IPS-18a (cell line): ENCODE measurements at regions not wholly inside any gene's neighbourhood (a gene's known extent, or its start where the extent isn't known, plus 50 kb on each side); places are given as distances from the start of the nearest gene placed in this dataset.
"Not testable (repeated sequence)": the region's sequence is repeated elsewhere in the genome, so short reads cannot be mapped to it uniquely, and the experiment has no call there.

Experiments
- H3K27ac ChIP-seq: one replicate; pipeline ENCODE4 v1.5.1; 2013; ENCODE audit warnings: low read length
- H3K27me3 ChIP-seq: one replicate; pipeline ENCODE4 v1.6.1; 2013; ENCODE audit warnings: mild to moderate bottlenecking, low read length; ENCODE audit not compliant: control insufficient read depth, insufficient read depth
- H3K36me3 ChIP-seq: one replicate; pipeline ENCODE4 v1.6.1; 2013; ENCODE audit warnings: low read depth, low read length; ENCODE audit not compliant: control insufficient read depth
- H3K4me1 ChIP-seq: one replicate; pipeline ENCODE4 v1.6.1; 2013; ENCODE audit warnings: low read depth, low read length; ENCODE audit not compliant: control insufficient read depth
- H3K4me3 ChIP-seq: one replicate; pipeline ENCODE4 v1.5.1; 2013; ENCODE audit warnings: low read length
- H3K9ac ChIP-seq: one replicate; pipeline ENCODE4 v1.6.1; 2013; ENCODE audit warnings: mild to moderate bottlenecking, low read length, moderate library complexity
- H3K9me3 ChIP-seq: one replicate; pipeline ENCODE4 v1.6.1; 2013; ENCODE audit warnings: low read depth, low read length; ENCODE audit not compliant: control insufficient read depth

DNA sequence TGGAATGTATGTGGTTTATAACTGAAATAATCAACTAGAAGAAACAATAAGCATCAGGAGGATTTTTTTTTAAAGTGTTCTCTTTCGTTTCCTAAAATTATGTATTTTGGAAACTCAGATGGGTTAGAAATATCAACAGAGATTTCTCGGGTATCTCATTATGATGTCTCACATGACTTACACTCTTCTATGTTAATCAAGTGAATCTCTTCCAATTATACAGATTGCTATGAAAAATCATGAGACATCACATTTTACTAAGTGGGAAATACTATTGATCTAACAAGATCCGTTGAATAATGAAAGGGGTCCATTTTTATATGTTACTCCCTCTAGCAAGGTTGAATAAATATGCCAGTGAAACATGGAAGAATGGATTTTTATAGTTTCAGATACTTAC lies 54.7 kb upstream of the NRIP1 start:
- H3K9ac ChIP-seq, result no peak overlapping the region

DNA sequence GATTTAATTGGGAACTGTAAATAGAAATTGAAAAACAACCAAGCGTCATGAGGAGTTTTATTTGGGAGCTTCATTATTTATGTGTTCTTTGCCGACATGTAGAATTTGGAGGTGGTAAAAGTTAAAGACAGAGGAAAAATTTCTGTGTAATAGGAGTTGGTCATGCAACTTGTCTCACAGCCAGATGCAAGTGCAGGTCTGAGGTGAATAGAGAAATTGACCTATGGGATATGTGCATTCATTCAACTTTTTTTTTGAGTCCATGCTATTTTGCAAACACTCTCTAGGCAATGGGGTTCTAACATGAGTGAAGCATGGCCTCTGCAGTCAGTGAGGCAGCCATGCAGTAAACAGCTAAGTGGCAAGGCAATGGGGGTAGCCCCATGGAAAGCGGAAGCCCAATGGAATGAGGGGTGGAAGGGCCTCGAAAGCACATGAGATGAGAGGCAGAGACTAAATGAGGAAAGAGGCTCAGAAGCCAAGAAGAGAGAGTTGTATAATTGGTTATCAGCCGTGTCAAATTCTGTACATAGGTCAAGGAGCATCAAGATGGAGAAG lies 56.4 kb upstream of the NRIP1 start:
- H3K9me3 ChIP-seq, result no peaks in the 10 kb centered on the region
- no peaks in the 10 kb centered on the region for H3K27me3 ChIP-seq
- H3K4me3 ChIP-seq, result no peak overlapping the region
- no peaks in the 10 kb centered on the region for H3K36me3 ChIP-seq
- H3K4me1 ChIP-seq, result peaks cover 16% of the 10 kb centered on the region
- no peak overlapping the region for H3K9ac ChIP-seq
- no peak overlapping the region for H3K27ac ChIP-seq

More for the DNA sequence above, 54.7 kb upstream of the NRIP1 start:
- Histone ChIP-seq H3K4me1 (peaks cover 16% of the 10 kb centered on the region), H3K36me3 (no peaks in the 10 kb centered on the region), H3K9me3 (no peaks in the 10 kb centered on the region), H3K27ac (no peak overlapping the region), H3K4me3 (no peak overlapping the region), H3K27me3 (no peaks in the 10 kb centered on the region)

DNA sequence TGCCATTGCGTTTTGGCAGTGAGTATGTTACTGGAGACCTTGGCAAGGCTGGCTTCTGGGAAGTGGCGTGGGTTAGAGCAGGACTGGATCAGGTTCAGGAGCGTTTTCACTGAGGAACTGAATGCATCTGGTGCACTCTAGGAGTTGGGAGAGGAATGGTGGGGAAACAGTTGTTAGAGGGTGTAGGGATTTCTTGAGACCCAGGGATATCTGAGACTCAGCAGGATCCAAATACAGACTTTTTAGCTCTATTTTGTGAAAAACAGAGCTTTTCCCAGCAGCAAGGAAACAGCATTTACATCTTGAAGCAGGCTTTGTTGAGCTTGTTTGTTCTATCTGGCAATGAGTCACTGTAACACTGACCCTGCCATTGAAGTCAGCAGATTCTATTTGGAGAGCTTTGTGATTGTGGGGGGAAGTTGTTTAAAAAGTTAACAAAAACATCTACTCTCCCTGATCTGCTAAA lies 56.9 kb upstream of the NRIP1 start:
- Histone ChIP-seq H3K4me3 (no peak overlapping the region), H3K27ac (no peak overlapping the region), H3K9me3 (no peaks in the 10 kb centered on the region), H3K27me3 (no peaks in the 10 kb centered on the region), H3K36me3 (no peaks in the 10 kb centered on the region), H3K9ac (no peak overlapping the region), H3K4me1 (peaks cover 16% of the 10 kb centered on the region)

DNA sequence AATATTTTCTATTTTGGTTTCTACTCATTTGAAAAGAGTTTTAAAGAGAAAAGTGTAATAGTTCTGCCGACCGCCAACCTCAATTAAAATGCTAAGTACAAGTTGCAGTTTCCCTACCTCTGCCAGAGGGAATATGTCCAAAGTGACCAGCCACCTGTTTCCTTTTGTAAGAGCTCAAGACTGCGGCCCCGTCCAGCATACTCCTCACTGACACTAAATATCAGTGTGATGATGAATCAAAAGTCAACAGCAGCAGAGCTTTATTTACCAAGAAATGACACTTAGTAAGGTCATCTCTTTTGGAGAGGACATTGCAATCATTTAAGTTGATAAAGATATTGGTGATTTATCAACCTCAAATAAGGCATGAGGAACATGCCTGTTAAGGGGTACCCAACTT lies 57.4 kb upstream of the NRIP1 start:
- Histone ChIP-seq H3K27ac (no peak overlapping the region), H3K9me3 (no peaks in the 10 kb centered on the region), H3K9ac (no peak overlapping the region), H3K36me3 (no peaks in the 10 kb centered on the region), H3K4me3 (no peak overlapping the region), H3K27me3 (no peaks in the 10 kb centered on the region), H3K4me1 (peaks cover 16% of the 10 kb centered on the region)

DNA sequence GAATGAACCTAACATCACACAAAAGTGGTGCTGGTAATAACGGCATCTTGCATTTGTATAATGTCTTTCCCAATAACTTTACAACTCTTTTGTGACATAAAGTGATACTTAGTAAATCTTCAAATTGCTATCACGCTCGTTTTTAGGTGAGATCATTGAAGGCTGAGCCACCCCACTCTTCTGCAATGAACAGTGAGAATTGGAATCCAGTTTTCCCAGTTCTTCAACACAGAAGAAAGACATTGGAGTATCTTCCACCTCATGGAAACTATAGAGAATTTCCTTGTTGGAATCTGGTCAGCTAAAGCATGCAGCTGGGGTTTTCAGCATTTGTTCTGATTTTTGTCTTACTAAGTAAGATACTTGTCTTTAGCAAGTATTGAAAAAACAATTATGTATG lies 59.9 kb upstream of the NRIP1 start:
- no peaks in the 10 kb centered on the region for H3K36me3 ChIP-seq
- H3K9me3 ChIP-seq, result no peaks in the 10 kb centered on the region
- no peaks in the 10 kb centered on the region for H3K27me3 ChIP-seq
- no peak overlapping the region for H3K4me3 ChIP-seq
- H3K27ac ChIP-seq, result no peak overlapping the region
- no peak overlapping the region for H3K9ac ChIP-seq
- peaks cover 16% of the 10 kb centered on the region for H3K4me1 ChIP-seq

DNA sequence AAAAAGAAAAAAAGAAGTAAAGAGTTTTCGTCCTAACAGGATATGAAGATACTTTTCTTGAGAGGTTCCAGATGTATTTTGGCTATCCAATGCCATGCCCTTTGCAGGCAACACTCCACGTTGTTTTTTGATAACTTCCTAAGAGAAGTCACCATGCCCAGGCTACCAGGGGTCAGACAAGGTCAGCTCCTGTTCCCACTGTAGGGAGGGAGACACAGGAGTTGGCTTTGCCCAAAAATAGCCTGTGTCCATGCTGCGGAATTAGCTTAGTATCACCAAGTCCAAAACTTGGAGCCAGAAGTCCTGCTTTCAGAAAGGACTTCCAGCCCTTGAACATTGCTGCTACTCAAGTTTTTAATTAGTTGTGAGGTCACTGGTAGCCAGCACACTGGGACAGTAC lies 62.1 kb upstream of the NRIP1 start:
- no peak overlapping the region for H3K27ac ChIP-seq
- H3K9ac ChIP-seq, result no peak overlapping the region
- no peak overlapping the region for H3K4me3 ChIP-seq
- H3K27me3 ChIP-seq, result no peaks in the 10 kb centered on the region
- H3K9me3 ChIP-seq, result no peaks in the 10 kb centered on the region
- peaks cover 7% of the 10 kb centered on the region for H3K4me1 ChIP-seq
- no peaks in the 10 kb centered on the region for H3K36me3 ChIP-seq

DNA sequence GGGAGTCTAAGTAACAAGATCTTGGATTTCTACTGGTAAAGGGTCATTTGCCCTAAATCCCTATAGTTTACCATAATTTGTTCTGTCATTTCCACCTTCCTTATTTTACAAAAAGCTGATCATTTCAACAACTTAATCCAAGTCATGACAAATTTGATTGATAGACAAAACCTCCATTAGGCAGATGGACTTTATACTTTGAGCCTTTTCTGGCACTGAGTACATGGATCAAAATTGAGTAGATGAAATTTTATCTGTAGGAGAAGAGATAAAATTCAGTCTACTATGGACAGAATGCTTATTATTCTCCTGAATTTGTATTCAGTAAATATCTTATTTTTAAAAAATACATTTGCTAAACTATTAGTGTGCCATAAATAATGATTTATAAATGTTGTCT lies 62.6 kb upstream of the NRIP1 start:
- Histone ChIP-seq H3K36me3 (no peaks in the 10 kb centered on the region), H3K9me3 (no peaks in the 10 kb centered on the region), H3K27ac (no peak overlapping the region), H3K27me3 (no peaks in the 10 kb centered on the region), H3K4me3 (no peak overlapping the region), H3K9ac (no peak overlapping the region), H3K4me1 (peaks cover 2% of the 10 kb centered on the region)

DNA sequence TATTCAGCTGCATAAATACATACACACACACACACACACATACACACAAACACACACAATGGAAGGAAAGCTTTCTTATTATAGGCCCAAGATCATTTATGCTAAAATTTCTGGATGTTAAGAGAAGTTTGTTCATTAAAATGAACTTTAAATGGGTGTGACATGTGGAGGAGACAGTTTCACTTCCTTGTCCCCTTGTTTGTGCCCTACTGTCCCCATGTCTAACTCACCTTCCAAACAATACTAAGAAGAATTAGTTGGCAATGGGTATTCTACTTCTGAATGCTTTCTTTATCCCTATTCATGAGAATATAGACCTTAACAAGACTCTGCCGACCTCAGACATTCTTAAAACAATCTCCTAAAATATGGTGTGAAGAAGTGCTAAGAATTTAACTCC lies 63.5 kb upstream of the NRIP1 start:
- no peak overlapping the region for H3K27ac ChIP-seq

DNA sequence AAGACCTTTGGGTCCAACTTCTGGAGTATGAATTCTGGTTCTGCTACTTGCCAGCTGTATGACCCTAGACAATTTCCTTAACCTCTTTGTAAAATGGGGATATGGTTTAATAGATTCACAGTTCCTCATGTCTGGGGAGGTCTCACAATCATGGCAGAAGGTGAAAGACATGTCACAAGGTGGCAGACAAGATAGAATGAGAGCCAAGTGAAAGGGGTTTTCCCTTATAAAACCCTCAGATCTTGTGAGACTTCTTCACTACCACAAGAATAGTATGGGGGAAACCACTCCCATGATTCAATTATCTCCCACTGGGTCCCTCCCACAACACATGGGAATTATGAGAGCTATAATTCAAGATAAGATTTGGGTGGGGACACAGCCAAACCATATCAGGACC lies 63.9 kb upstream of the NRIP1 start:
- not testable (repeated sequence) for H3K36me3 ChIP-seq, H3K27me3 ChIP-seq, H3K9me3 ChIP-seq, H3K4me1 ChIP-seq, H3K9ac ChIP-seq, H3K4me3 ChIP-seq, H3K27ac ChIP-seq

More for the DNA sequence above, 63.5 kb upstream of the NRIP1 start:
- no peak overlapping the region for H3K9ac ChIP-seq
- no peaks in the 10 kb centered on the region for H3K9me3 ChIP-seq
- no peak overlapping the region for H3K4me3 ChIP-seq
- H3K36me3 ChIP-seq, result no peaks in the 10 kb centered on the region
- H3K27me3 ChIP-seq, result no peaks in the 10 kb centered on the region
- H3K4me1 ChIP-seq, result no peaks in the 10 kb centered on the region

DNA sequence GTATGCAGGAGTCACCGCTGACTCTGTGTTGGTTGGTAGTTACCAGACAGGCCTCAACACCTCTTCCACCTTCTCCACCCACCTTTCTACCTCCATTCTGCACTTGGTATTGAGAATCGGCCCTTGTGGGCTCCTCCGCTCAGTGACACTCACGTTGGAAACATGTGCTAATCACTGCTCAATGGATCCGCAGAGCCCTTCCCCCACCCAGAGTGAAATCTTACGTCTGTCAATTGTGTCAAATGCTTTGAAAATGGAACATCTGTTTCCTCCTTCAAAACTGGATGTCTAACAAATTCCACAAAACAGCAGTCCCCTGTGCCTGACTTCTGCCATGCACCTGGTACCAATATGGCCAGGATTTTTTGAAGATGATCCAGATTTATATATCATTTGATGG lies 65.5 kb upstream of the NRIP1 start:
- H3K36me3 ChIP-seq, result no peaks in the 10 kb centered on the region
- H3K4me3 ChIP-seq, result no peak overlapping the region
- H3K27me3 ChIP-seq, result no peaks in the 10 kb centered on the region
- H3K9ac ChIP-seq, result no peak overlapping the region
- no peaks in the 10 kb centered on the region for H3K4me1 ChIP-seq
- H3K9me3 ChIP-seq, result no peaks in the 10 kb centered on the region
- H3K27ac ChIP-seq, result no peak overlapping the region

DNA sequence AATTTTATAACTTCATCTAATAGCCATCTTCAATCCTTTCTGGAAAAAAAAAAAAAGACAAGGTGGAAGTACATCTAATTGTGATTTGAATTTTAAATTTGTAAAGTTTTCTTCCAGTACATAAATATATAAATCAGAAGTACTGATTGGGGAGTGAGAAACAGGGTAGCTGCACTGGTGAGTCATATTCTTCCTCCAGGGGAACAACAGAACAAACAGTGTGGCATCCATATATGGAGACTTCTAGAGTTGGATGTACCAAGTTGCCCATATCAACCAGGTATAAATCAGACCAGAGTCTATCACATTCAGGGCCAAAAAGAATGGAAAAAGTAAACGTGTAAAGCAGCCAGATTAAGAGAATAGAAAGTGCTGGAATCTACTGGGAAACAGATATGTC lies 66.0 kb upstream of the NRIP1 start:
- H3K4me1 ChIP-seq, result no peaks in the 10 kb centered on the region
- H3K27me3 ChIP-seq, result no peaks in the 10 kb centered on the region
- H3K9ac ChIP-seq, result no peak overlapping the region
- H3K4me3 ChIP-seq, result no peak overlapping the region
- no peaks in the 10 kb centered on the region for H3K9me3 ChIP-seq
- no peak overlapping the region for H3K27ac ChIP-seq
- H3K36me3 ChIP-seq, result no peaks in the 10 kb centered on the region

DNA sequence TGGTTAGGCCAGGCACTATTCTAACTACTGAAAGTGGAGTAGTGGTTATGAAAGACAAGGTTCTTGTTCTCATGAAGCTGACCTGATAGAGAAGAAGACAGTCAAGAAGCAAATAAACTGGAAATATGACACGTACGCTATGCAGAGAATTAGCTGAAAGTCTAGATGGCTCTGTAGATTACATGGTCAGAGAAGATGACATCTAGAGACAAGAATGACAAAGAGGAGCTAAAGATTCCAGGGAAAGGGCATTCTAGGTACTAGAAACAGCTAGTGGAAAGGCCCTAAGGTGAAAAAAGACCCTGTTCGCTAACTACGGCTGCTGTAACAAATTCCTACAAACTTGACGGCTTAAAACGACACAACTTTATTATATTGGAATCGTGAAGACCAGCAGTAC lies 68.0 kb upstream of the NRIP1 start:
- Histone ChIP-seq H3K4me1 (no peaks in the 10 kb centered on the region), H3K4me3 (no peak overlapping the region), H3K9ac (no peak overlapping the region), H3K27ac (no peak overlapping the region), H3K27me3 (no peaks in the 10 kb centered on the region), H3K36me3 (no peaks in the 10 kb centered on the region), H3K9me3 (no peaks in the 10 kb centered on the region)
